ENCODE measurements at regions not wholly inside any gene's neighbourhood (a gene's known extent, or its start where the extent isn't known, plus 50 kb on each side); places are given as distances from the start of the nearest gene placed in this dataset.

DNA sequence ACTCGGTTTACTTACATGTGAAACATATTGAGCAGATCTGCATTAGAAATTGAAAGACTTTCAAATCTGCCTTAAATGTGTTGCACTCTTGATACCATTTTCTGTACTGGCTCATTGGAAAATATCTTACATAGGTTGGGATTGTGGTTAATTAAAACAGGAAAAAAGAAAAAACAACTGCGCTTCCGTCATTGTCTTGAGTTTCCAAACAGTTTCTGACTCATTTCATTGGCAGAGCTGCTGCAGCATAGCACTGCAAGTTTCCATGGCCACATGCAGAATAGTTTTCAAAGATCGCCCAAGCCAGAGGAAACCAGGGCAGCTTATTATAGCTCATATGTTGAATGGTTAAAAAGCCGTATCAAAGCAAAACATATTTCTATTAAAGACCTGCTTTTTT, 446.6 kb upstream of the BCHE start:
- H3K27ac ChIP-seq (ENCODE audit: low read length) = 0 out of 2 replicates have a peak overlapping the region, but pooled peaks have one; percentile 0
- H3K4me1 ChIP-seq (ENCODE audit: insufficient read depth, low read length) = peaks cover 19% of the 10 kb centered on the region
- H3K36me3 ChIP-seq (ENCODE audit: low read depth, low read length) = no peaks in the 10 kb centered on the region
- no peaks in the 10 kb centered on the region for H3K9me3 ChIP-seq (ENCODE audit: low read length)
- intact Hi-C loops (cut with micrococcal nuclease) = no loop called here
- ChIA-PET CTCF (no interaction called here), POLR2A (ENCODE audit: unreplicated experiment) (no interaction called here)
- 0 out of 2 replicates have a peak overlapping the region, but pooled peaks have one; percentile 3 for H2AFZ ChIP-seq (ENCODE audit: low read length)
- no TSS peak for BruUV-seq (replicated peaks)
- no peaks in the 10 kb centered on the region for H3K79me2 ChIP-seq (ENCODE audit: low read length)
- no peaks in the 10 kb centered on the region for H3K27me3 ChIP-seq (ENCODE audit: low read length)
- no peaks in the 10 kb centered on the region for H3K9me2 ChIP-seq (replicated peaks; ENCODE audit: low read length)
- TF ChIP-seq EZH2 (IDR thresholded peaks at IDR 0.05; ENCODE audit: low read length, unreplicated experiment) (no peak), EZH2phosphoT487 (IDR thresholded peaks at IDR 0.05; ENCODE audit: borderline replicate concordance, low read length) (no peak)
- TF ChIP-seq, protein P1, sequence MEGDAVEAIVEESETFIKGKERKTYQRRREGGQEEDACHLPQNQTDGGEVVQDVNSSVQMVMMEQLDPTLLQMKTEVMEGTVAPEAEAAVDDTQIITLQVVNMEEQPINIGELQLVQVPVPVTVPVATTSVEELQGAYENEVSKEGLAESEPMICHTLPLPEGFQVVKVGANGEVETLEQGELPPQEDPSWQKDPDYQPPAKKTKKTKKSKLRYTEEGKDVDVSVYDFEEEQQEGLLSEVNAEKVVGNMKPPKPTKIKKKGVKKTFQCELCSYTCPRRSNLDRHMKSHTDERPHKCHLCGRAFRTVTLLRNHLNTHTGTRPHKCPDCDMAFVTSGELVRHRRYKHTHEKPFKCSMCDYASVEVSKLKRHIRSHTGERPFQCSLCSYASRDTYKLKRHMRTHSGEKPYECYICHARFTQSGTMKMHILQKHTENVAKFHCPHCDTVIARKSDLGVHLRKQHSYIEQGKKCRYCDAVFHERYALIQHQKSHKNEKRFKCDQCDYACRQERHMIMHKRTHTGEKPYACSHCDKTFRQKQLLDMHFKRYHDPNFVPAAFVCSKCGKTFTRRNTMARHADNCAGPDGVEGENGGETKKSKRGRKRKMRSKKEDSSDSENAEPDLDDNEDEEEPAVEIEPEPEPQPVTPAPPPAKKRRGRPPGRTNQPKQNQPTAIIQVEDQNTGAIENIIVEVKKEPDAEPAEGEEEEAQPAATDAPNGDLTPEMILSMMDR (conservative IDR thresholded peaks at IDR 0.05; ENCODE audit: low read depth, low read length) = no peak
- H4K20me1 ChIP-seq (ENCODE audit: low read length) = no peaks in the 10 kb centered on the region
- ATAC-seq (peak; percentile 70), DNase-seq (peak; percentile 63)
- H3K4me2 ChIP-seq (ENCODE audit: low read length) = peak overlapping the region; percentile 17; the same call in 1 of the 2 replicates
- H3K4me3 ChIP-seq (ENCODE audit: low read length) = no peak overlapping the region
- no peak overlapping the region for H3K9ac ChIP-seq (ENCODE audit: low read length)
- H3F3A ChIP-seq (ENCODE audit: low read length, unreplicated experiment) = peaks cover 5% of the 10 kb centered on the region

DNA sequence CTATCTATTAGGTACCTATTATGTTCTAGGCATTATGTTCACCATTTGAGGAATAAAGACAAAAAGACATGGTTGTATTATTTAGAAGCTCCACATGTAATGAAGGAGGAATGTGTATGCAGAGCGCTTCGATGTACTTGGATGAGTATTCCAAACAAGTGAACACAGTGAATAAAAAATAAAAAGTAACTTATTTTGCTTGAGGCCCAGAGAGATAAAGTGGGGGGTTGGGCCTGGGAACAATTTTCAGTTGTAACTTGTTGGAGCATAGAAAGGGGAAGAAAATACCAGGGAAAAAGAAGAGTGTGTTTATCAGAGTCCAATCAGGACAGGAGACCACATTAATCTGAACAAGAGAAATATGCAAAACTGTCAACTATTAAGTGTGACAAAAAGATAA, 445.7 kb upstream of the BCHE start:
- H3K9me3 ChIP-seq (ENCODE audit: low read length) = no peaks in the 10 kb centered on the region
- H3K79me2 ChIP-seq (ENCODE audit: low read length) = no peaks in the 10 kb centered on the region
- H3K4me2 ChIP-seq (ENCODE audit: low read length) = no peak overlapping the region
- H2AFZ ChIP-seq (ENCODE audit: low read length) = no peak overlapping the region
- ATAC-seq (no peak), DNase-seq (no peak)
- TF ChIP-seq, protein P1 (conservative IDR thresholded peaks at IDR 0.05; ENCODE audit: low read depth, low read length) = no peak
- TF ChIP-seq EZH2phosphoT487 (IDR thresholded peaks at IDR 0.05; ENCODE audit: borderline replicate concordance, low read length) (no peak), EZH2 (IDR thresholded peaks at IDR 0.05; ENCODE audit: low read length, unreplicated experiment) (no peak)
- ChIA-PET POLR2A (ENCODE audit: unreplicated experiment) (no interaction called here), CTCF (no interaction called here)
- no peak overlapping the region for H3K9ac ChIP-seq (ENCODE audit: low read length)
- H3F3A ChIP-seq (ENCODE audit: low read length, unreplicated experiment) = peaks cover 5% of the 10 kb centered on the region
- no peaks in the 10 kb centered on the region for H3K36me3 ChIP-seq (ENCODE audit: low read depth, low read length)
- H4K20me1 ChIP-seq (ENCODE audit: low read length) = no peaks in the 10 kb centered on the region
- no TSS peak for BruUV-seq (replicated peaks)
- intact Hi-C loops (cut with micrococcal nuclease) = no loop called here
- H3K9me2 ChIP-seq (replicated peaks; ENCODE audit: low read length) = no peaks in the 10 kb centered on the region
- H3K27ac ChIP-seq (ENCODE audit: low read length) = no peak overlapping the region
- H3K4me3 ChIP-seq (ENCODE audit: low read length) = no peak overlapping the region
- no peaks in the 10 kb centered on the region for H3K27me3 ChIP-seq (ENCODE audit: low read length)
- H3K4me1 ChIP-seq (ENCODE audit: insufficient read depth, low read length) = peaks cover 19% of the 10 kb centered on the region

DNA sequence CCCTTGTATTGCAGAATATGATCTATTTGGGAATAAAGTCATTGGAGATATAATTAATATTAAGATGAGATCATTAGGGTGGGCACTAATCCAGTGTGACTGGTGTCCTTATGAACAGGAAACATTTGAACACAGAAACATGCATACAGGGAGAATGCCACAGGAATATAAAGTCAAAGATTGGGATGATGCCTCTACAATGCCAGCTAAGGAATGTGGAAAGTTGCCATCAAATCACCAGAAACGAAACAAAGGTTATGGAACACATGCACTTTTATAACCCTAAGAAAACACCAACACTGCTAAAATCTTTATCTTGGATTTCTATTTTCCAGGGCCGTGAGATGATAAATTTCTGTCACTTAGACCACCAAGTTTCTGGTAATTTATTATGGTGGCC, 442.4 kb upstream of the BCHE start:
- TF ChIP-seq EZH2 (IDR thresholded peaks at IDR 0.05; ENCODE audit: low read length, unreplicated experiment) (no peak), EZH2phosphoT487 (IDR thresholded peaks at IDR 0.05; ENCODE audit: borderline replicate concordance, low read length) (no peak)
- TF ChIP-seq, protein P1 (conservative IDR thresholded peaks at IDR 0.05; ENCODE audit: low read depth, low read length) = no peak
- H3K27ac ChIP-seq (ENCODE audit: low read length) = no peak overlapping the region

More for the DNA sequence above, 442.4 kb upstream of the BCHE start:
- no peak overlapping the region for H3K4me2 ChIP-seq (ENCODE audit: low read length)
- H3K36me3 ChIP-seq (ENCODE audit: low read depth, low read length) = no peaks in the 10 kb centered on the region
- intact Hi-C loops (cut with micrococcal nuclease) = no loop called here
- DNase-seq = no peak
- H4K20me1 ChIP-seq (ENCODE audit: low read length) = no peaks in the 10 kb centered on the region
- no peaks in the 10 kb centered on the region for H3K9me3 ChIP-seq (ENCODE audit: low read length)
- CTCF ChIA-PET = no interaction called here
- BruUV-seq (replicated peaks) = no TSS peak
- peaks cover 20% of the 10 kb centered on the region for H3K4me1 ChIP-seq (ENCODE audit: insufficient read depth, low read length)
- no peak overlapping the region for H2AFZ ChIP-seq (ENCODE audit: low read length)
- H3F3A ChIP-seq (ENCODE audit: low read length, unreplicated experiment) = peaks cover 2% of the 10 kb centered on the region
- no peaks in the 10 kb centered on the region for H3K27me3 ChIP-seq (ENCODE audit: low read length)
- H3K4me3 ChIP-seq (ENCODE audit: low read length) = no peak overlapping the region
- H3K79me2 ChIP-seq (ENCODE audit: low read length) = no peaks in the 10 kb centered on the region
- ATAC-seq = no peak
- H3K9me2 ChIP-seq (replicated peaks; ENCODE audit: low read length) = no peaks in the 10 kb centered on the region
- no peak overlapping the region for H3K9ac ChIP-seq (ENCODE audit: low read length)
- POLR2A ChIA-PET (ENCODE audit: unreplicated experiment) = no interaction called here
